NT2/D1 (cell line): ENCODE measurements at regions not wholly inside any gene's neighbourhood (a gene's known extent, or its start where the extent isn't known, plus 50 kb on each side); places are given as distances from the start of the nearest gene placed in this dataset.

Source experiments
- SUZ12 ChIP-seq: IDR thresholded peaks from 2 replicates; pipeline ENCODE4 v1.6.1; 2011; ENCODE audit not compliant: insufficient read length, insufficient read depth; ENCODE audit errors: extremely low read depth
- YY1 ChIP-seq: IDR thresholded peaks from 2 replicates; pipeline ENCODE4 v1.6.1; 2011; ENCODE audit not compliant: insufficient read length, insufficient read depth
- ZNF274 ChIP-seq: IDR thresholded peaks from 2 replicates; pipeline ENCODE4 v1.6.1; 2011; ENCODE audit warnings: mild to moderate bottlenecking, low read depth, low read length

- TF ChIP-seq SUZ12 (no peak), ZNF274 (no peak), YY1 (no peak)
Observed at GRCh38 chr5:2147504-2148311, 265.0 kb upstream of the IRX4 start.
